ENCODE measurements at regions not wholly inside any gene's neighbourhood (a gene's known extent, or its start where the extent isn't known, plus 50 kb on each side); places are given as distances from the start of the nearest gene placed in this dataset.

GRCh38 chr6:79801362-79801761, 146.0 kb downstream of the ELOVL4 start:
- Mint-ChIP-seq H3K27me3 (no peaks in the 10 kb centered on the region), H3K27ac (no peak overlapping the region), H3K9me3 (peaks cover 2% of the 10 kb centered on the region), H3K4me3 (no peak overlapping the region), H3K4me1 (ENCODE audit: unreplicated experiment) (peaks cover 10% of the 10 kb centered on the region), H3K36me3 (no peaks in the 10 kb centered on the region)
- no peak for DNase-seq (ENCODE audit: extremely low spot score, unreplicated experiment)
- TF ChIP-seq, protein P1, sequence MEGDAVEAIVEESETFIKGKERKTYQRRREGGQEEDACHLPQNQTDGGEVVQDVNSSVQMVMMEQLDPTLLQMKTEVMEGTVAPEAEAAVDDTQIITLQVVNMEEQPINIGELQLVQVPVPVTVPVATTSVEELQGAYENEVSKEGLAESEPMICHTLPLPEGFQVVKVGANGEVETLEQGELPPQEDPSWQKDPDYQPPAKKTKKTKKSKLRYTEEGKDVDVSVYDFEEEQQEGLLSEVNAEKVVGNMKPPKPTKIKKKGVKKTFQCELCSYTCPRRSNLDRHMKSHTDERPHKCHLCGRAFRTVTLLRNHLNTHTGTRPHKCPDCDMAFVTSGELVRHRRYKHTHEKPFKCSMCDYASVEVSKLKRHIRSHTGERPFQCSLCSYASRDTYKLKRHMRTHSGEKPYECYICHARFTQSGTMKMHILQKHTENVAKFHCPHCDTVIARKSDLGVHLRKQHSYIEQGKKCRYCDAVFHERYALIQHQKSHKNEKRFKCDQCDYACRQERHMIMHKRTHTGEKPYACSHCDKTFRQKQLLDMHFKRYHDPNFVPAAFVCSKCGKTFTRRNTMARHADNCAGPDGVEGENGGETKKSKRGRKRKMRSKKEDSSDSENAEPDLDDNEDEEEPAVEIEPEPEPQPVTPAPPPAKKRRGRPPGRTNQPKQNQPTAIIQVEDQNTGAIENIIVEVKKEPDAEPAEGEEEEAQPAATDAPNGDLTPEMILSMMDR (conservative IDR thresholded peaks at IDR 0.05) = no peak

- peaks cover 9% of the 10 kb centered on the region for H3K9me3 Mint-ChIP-seq
- no peaks in the 10 kb centered on the region for H3K36me3 Mint-ChIP-seq
- no peak overlapping the region for H3K4me3 Mint-ChIP-seq
- TF ChIP-seq, protein P1 (conservative IDR thresholded peaks at IDR 0.05) = no peak
- H3K27ac Mint-ChIP-seq = no peak overlapping the region
- no peaks in the 10 kb centered on the region for H3K27me3 Mint-ChIP-seq
- DNase-seq (ENCODE audit: extremely low spot score, unreplicated experiment) = no peak
- H3K4me1 Mint-ChIP-seq (ENCODE audit: unreplicated experiment) = peaks cover 13% of the 10 kb centered on the region
These were observed 148.5 kb downstream of the ELOVL4 start for GRCh38 chr6:79798841-79799240.

DNA sequence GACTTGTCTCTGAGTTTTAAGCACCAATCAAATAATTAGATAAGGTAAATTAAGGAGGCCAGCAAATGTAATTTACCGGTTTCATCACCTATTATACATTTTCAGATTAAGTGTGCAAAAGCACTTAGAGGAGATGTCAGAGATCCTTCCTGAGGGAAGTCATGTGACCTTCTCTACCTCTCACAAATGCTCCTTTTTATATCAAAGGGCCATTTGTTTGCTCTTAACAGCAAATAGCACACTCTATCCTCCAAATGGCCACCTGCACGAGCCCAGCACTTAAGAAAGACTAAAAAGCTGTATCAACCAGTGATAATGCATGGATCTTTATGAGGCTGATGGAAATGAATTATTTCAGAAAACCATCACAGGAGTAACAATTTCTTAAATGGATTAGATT, 149.4 kb downstream of the ELOVL4 start:
- H3K4me3 Mint-ChIP-seq = no peak overlapping the region
- TF ChIP-seq, protein P1 (conservative IDR thresholded peaks at IDR 0.05) = no peak
- no peaks in the 10 kb centered on the region for H3K27me3 Mint-ChIP-seq
- H3K27ac Mint-ChIP-seq = no peak overlapping the region
- peaks cover 9% of the 10 kb centered on the region for H3K9me3 Mint-ChIP-seq
- H3K4me1 Mint-ChIP-seq (ENCODE audit: unreplicated experiment) = peaks cover 13% of the 10 kb centered on the region
- DNase-seq (ENCODE audit: extremely low spot score, unreplicated experiment) = no peak
- no peaks in the 10 kb centered on the region for H3K36me3 Mint-ChIP-seq

DNA sequence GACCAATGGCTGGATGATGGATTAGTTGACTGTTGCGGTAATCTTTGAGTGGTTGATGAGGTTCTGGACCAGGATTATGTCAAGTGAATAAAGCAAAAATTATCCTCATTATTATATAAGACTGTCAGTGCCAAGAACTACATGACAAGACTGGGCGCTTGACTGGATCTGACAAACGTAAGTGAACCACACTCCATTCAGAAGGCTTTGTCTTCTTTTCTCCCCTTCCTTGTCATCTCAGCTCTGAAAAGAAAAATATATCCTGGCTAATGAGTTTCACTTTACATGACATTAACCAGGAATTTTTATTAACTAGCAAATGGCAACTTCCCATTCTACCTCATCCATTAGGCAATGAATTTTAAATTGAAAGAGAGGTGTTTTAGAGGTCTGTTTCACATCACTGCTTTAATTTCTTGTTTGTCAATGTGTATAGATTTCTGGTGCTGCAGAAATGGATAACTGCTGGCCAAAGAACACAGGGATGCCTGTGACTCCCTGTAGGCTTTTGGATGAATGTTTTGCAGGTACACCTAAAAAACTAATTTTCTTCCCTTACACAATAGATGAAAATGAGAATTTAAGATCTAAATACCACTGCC, 150.1 kb downstream of the ELOVL4 start:
- no peaks in the 10 kb centered on the region for H3K27me3 Mint-ChIP-seq
- no peak for DNase-seq (ENCODE audit: extremely low spot score, unreplicated experiment)
- peaks cover 13% of the 10 kb centered on the region for H3K4me1 Mint-ChIP-seq (ENCODE audit: unreplicated experiment)
- H3K36me3 Mint-ChIP-seq = no peaks in the 10 kb centered on the region
- TF ChIP-seq, protein P1 (conservative IDR thresholded peaks at IDR 0.05) = no peak
- peaks cover 9% of the 10 kb centered on the region for H3K9me3 Mint-ChIP-seq
- H3K4me3 Mint-ChIP-seq = no peak overlapping the region
- no peak overlapping the region for H3K27ac Mint-ChIP-seq

DNA sequence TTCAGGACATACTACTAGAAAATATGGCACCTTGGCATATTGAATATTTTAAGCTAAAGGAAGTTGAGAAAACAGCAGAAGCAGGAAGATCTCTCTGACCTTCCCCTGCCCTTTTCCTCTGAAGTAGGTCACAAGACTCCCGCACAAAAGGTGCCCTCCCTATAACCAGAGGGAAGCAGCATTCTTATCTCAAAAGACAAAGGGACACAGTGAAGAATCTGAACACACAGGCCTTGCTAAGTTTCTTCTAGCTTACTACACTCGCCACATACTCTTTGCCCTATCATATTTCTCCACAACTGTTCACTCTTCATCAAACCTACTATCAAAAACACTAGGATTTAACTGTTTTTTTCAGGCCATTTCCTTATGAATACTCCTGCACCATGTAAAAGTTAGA, 151.2 kb downstream of the ELOVL4 start:
- H3K4me1 Mint-ChIP-seq (ENCODE audit: unreplicated experiment) = peaks cover 12% of the 10 kb centered on the region
- no peaks in the 10 kb centered on the region for H3K36me3 Mint-ChIP-seq
- TF ChIP-seq, protein P1 (conservative IDR thresholded peaks at IDR 0.05) = no peak
- no peak overlapping the region for H3K4me3 Mint-ChIP-seq
- no peaks in the 10 kb centered on the region for H3K27me3 Mint-ChIP-seq
- no peak overlapping the region for H3K27ac Mint-ChIP-seq
- DNase-seq (ENCODE audit: extremely low spot score, unreplicated experiment) = no peak
- H3K9me3 Mint-ChIP-seq = peaks cover 9% of the 10 kb centered on the region

- TF ChIP-seq, protein P1 (conservative IDR thresholded peaks at IDR 0.05) = no peak
- Mint-ChIP-seq H3K4me3 (no peak overlapping the region), H3K36me3 (no peaks in the 10 kb centered on the region), H3K27ac (no peak overlapping the region), H3K9me3 (peaks cover 5% of the 10 kb centered on the region), H3K27me3 (no peaks in the 10 kb centered on the region), H3K4me1 (ENCODE audit: unreplicated experiment) (peaks cover 5% of the 10 kb centered on the region)
- DNase-seq (ENCODE audit: extremely low spot score, unreplicated experiment) = no peak
These were observed 157.5 kb downstream of the ELOVL4 start for GRCh38 chr6:79789896-79790295.

All from type B pancreatic cell (in vitro differentiated cells).